Endothelial cell (in vitro differentiated cells): ENCODE measurements at regions not wholly inside any gene's neighbourhood (a gene's known extent, or its start where the extent isn't known, plus 50 kb on each side); places are given as distances from the start of the nearest gene placed in this dataset.

Experiments
- DNase-seq: peaks from one replicate; pipeline ENCODE4 v3.0.0; 2021; ENCODE audit warnings: low spot score
- H3K27ac Mint-ChIP-seq: one replicate; pipeline ENCODE4 v1.8.0; 2021; ENCODE audit warnings: mixed read lengths, inconsistent platforms; ENCODE audit not compliant: unreplicated experiment
- H3K27me3 Mint-ChIP-seq: one replicate; pipeline ENCODE4 v1.8.0; 2021; ENCODE audit warnings: mild to moderate bottlenecking, moderate library complexity, mixed read lengths, inconsistent platforms; ENCODE audit not compliant: unreplicated experiment
- H3K36me3 Mint-ChIP-seq: one replicate; pipeline ENCODE4 v1.8.0; 2021; ENCODE audit warnings: mild to moderate bottlenecking, low read depth, mixed read lengths, inconsistent platforms; ENCODE audit not compliant: unreplicated experiment
- H3K4me1 Mint-ChIP-seq: one replicate; pipeline ENCODE4 v1.8.0; 2021; ENCODE audit warnings: mild to moderate bottlenecking, mixed read lengths, inconsistent platforms; ENCODE audit not compliant: unreplicated experiment
- H3K4me3 Mint-ChIP-seq: one replicate; pipeline ENCODE4 v1.8.0; 2021; ENCODE audit warnings: mild to moderate bottlenecking, mixed read lengths, inconsistent platforms; ENCODE audit not compliant: unreplicated experiment
- H3K9me3 Mint-ChIP-seq: one replicate; pipeline ENCODE4 v1.8.0; 2021; ENCODE audit warnings: mixed read lengths, inconsistent platforms; ENCODE audit not compliant: unreplicated experiment
- CTCF ChIP-seq: fragments of 200-600 bp; sonication (generic); IDR thresholded peaks from one replicate; pipeline ENCODE4 v1.5.0; 2021; ENCODE audit warnings: antibody characterized with exemption; ENCODE audit not compliant: unreplicated experiment

GRCh38 chr22:22401381-22401780 is 107.2 kb downstream of the ZNF280B start:
- DNase-seq, result no peak
- Mint-ChIP-seq H3K4me3 (no peak overlapping the region), H3K9me3 (no peaks in the 10 kb centered on the region), H3K27ac (no peak overlapping the region), H3K36me3 (no peaks in the 10 kb centered on the region), H3K27me3 (peaks cover 12% of the 10 kb centered on the region), H3K4me1 (no peaks in the 10 kb centered on the region)
- TF ChIP-seq CTCF, result no peak

GRCh38 chr22:22403306-22403705 is 105.2 kb downstream of the ZNF280B start:
- no peak for TF ChIP-seq CTCF
- Mint-ChIP-seq H3K27me3 (peaks cover 10% of the 10 kb centered on the region), H3K36me3 (no peaks in the 10 kb centered on the region), H3K4me1 (no peaks in the 10 kb centered on the region), H3K27ac (no peak overlapping the region), H3K4me3 (no peak overlapping the region), H3K9me3 (no peaks in the 10 kb centered on the region)
- DNase-seq, result no peak

- TF ChIP-seq CTCF, result no peak
- Mint-ChIP-seq H3K27ac (no peak overlapping the region), H3K4me3 (no peak overlapping the region), H3K27me3 (peaks cover 10% of the 10 kb centered on the region), H3K9me3 (no peaks in the 10 kb centered on the region), H3K4me1 (peaks cover under 1% of the 10 kb centered on the region), H3K36me3 (no peaks in the 10 kb centered on the region)
- DNase-seq, result no peak
Observed at GRCh38 chr22:22403771-22404170, 104.8 kb downstream of the ZNF280B start.

- no peak overlapping the region for H3K27ac Mint-ChIP-seq
- no peaks in the 10 kb centered on the region for H3K9me3 Mint-ChIP-seq
- TF ChIP-seq CTCF, result no peak
- H3K4me3 Mint-ChIP-seq, result no peak overlapping the region
- DNase-seq, result no peak
- peaks cover 10% of the 10 kb centered on the region for H3K27me3 Mint-ChIP-seq
- H3K4me1 Mint-ChIP-seq, result peaks cover 2% of the 10 kb centered on the region
- H3K36me3 Mint-ChIP-seq, result no peaks in the 10 kb centered on the region
Observed at GRCh38 chr22:22404598-22405284, 103.8 kb downstream of the ZNF280B start.

- Mint-ChIP-seq H3K27ac (no peak overlapping the region), H3K9me3 (no peaks in the 10 kb centered on the region), H3K4me3 (no peak overlapping the region), H3K4me1 (peaks cover 2% of the 10 kb centered on the region), H3K27me3 (peaks cover 10% of the 10 kb centered on the region), H3K36me3 (no peaks in the 10 kb centered on the region)
- DNase-seq, result no peak
- TF ChIP-seq CTCF, result no peak
Observed at GRCh38 chr22:22406445-22407027, 102.0 kb downstream of the ZNF280B start.
